ENCODE measurements at regions not wholly inside any gene's neighbourhood (a gene's known extent, or its start where the extent isn't known, plus 50 kb on each side); places are given as distances from the start of the nearest gene placed in this dataset.
"Not testable (repeated sequence)": the region's sequence is repeated elsewhere in the genome, so short reads cannot be mapped to it uniquely, and the experiment has no call there.

DNA sequence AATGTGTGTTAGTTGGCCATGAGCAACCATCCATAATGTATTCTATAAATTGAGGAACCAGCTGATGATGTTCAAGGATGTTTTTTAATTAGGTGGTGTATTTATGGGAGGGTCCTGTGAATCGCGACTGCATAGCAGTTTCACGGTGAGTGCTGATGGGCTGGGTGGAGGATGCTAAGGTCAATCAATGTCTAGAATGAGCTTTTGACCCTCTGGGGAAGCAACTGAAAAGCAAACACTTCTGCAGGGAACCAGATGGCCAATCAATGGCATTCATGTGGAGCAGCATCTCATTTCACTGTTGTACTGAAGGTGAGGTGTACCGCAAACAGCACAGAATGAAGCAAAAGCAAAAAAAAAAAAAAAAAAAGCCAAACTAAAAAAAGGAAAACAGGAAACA lies 676.1 kb upstream of the TMEM132C start:
- no peak for DNase-seq

DNA sequence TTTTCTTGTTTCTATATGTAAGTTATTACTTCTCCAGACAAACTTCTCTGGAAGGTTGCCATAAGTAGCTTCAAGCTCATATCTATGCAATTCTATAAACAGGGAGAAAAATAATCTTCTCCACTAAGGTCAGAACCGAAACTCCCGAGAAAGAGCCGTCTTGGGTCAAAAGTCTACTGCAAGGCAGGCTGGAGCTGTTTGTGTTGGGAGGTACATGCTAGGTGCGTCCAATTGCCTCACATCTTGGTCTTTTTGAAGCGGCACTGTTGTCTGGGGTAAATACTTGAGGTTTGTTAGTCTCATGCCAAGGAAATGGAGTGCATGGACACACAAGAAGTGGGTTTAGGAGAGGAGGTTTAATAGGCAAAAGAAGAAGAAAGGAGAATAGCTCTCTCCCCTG lies 674.7 kb upstream of the TMEM132C start:
- no peak for DNase-seq

DNA sequence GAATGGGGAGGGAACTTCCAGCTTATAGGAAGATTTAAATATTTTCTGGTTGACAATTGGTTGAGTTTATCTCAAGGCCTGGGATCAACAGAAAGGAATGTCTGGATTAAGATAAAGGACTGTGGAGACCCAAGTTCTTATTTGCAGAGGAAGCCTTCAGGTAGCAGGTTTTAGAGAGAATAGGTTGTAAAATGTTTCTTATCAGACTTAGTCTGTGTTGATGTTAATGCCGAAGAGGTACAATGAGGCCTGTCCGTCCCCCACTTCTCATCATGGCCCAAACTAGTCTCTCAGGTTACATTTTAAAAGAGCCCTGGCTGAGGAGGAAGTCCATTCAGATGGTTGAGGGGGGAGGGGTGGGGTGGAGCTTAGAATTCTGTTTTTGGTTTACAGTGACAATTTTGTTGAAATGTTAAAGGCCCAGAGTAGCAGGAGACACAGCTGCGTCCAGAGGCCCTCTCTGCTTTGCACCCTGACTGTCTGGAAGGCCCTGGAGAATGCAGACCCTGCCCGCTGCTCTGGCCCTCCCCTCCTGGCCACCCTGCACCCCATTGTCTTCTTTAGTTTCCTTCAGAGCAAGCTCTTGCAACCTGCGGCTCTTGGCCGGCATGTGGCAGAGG lies 672.5 kb upstream of the TMEM132C start:
- DNase-seq: no peak

DNA sequence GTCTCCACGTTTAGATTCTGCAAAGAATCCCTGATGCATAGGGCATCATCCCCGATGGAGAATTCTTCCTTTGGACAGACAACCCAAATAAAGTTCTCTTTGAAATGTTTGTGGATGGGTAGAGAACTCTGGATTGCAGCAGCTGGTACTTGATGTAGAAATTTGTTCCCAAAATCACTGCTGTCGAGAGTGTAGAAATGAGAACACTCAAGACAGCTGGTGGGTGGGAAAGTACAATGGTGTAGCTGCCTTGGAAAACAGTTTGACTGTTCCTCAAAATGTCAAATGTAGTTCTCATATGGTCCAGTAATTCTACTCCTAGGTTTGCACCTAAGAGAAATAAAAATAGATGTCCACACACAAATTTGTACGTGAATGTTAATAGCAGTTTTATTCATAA lies 671.5 kb upstream of the TMEM132C start:
- DNase-seq: no peak

DNA sequence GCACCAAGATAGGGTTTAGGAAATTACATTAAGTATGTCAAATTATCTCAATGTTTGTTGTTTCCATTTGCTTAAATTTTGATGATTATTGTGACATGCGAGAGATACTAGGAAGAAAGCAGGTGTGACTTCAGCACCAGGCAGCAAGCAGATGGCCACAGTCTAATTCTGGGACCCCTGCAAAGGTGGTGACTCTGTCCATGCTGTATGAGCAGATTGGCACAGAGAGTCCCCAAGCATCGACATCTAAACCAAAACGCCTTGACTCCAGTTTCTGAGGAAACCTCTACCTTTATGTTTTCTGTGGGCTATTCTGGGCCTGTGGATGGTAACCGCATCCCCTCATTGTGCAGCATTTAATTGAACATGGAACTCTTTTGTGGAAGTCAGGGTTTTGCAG lies 670.1 kb upstream of the TMEM132C start:
- DNase-seq: no peak

DNA sequence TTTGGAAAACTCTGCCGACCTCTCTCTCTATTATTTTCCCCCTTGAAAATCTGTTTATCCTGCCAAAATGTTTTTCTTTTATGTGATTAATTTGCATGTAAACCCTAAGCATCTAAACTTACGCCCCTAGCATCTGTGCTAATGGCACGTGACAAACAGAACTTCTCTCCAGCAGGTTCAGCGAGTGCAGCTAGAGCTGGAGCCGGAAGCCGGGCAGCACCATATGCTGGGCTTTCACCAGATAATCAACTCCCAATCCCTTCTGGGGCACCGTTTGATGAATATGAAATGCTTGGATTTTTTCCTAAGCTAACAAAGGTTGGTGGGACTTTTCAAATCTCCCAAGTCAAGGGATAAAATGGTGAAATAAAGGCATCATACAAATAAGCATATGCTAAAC lies 667.5 kb upstream of the TMEM132C start:
- DNase-seq: no peak

DNA sequence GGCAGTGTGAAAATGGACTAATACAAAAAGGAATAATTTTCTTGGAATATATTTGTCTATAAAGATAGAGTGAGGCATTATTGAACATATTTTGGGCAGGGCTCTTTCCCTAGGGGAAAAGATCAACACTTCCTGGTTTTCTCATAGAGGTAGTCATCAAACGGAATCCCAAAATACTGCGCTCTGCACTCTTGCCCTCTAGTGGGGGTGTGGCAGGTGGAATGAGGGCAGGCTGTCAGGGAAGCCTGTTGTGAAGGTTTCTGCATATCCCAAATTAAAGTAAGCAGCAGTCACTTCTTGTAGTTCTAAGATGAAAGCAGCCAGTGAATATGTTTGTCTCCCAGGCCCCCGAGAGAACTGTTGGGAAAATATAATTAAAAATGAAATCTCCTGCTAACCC lies 666.8 kb upstream of the TMEM132C start:
- DNase-seq: no peak

DNA sequence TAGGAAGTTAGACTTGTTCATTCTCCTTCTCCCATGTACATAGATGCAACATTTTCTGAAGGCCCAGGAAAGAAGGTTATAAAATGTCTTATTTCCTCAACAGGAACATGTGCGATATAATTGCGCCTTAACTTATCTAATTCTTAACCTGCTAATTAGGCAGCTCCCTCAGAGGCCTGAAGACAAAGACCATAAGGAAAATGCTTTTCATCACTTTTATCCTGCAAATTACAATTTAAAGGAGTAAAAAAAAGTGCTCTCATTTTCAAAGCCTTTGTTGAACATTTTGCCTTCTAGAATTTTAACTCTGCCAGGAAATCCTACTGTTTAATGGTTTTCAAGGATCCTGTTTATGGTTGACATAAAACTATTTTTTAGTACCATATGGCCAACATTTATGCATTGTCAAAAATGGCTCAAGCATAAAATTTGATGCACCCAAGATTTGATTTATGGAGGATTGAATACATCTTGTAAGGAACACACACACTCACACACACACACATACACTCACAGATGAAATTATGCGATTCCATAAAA lies 660.4 kb upstream of the TMEM132C start:
- no peak for DNase-seq

DNA sequence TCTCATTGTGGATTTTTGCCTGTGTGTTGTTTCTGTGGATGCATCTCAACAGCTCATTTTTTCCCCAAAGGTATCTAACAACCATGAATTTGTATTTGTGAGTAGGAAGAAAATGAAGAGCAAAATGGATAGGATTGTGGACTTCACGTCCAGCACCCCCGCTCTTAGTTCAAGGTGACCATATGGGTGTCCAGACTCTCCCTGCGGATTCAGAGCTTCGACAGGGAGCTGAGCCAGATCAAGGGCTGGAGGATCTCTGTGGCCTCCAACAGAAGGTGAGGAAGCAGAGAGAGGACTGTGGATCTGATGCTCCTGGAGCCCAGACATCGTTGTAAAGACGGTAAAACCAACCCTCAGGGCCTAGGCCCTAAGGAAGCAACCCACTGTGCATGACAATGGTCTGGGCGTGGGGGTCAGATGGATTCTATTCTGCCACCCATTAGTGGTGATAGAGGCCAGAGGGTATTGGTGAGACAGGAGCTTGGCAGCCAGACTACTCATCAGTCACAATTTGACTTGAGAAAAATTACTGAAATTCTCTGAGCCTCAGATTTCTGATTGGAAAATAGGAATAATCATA lies 659.7 kb upstream of the TMEM132C start:
- DNase-seq: no peak

DNA sequence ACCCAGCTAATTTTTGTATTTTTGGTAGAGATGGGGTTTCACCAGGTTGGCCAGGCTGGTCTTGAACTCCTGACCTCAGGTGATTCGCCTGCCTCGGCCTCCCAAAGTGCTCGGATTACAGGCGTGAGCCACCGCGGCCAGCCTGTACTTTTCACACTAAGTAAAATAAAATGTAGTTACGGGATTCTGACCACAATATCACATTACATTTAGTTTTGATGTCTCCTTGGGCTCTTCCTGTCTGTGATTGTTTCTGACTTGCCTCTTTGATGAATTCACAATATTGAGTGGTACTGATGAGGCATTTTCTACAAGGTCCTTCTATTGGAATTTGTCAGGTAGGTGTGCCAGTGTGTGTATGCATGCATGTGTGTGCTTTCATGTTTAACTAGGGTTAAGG lies 658.6 kb upstream of the TMEM132C start:
- not testable (repeated sequence) for DNase-seq

DNA sequence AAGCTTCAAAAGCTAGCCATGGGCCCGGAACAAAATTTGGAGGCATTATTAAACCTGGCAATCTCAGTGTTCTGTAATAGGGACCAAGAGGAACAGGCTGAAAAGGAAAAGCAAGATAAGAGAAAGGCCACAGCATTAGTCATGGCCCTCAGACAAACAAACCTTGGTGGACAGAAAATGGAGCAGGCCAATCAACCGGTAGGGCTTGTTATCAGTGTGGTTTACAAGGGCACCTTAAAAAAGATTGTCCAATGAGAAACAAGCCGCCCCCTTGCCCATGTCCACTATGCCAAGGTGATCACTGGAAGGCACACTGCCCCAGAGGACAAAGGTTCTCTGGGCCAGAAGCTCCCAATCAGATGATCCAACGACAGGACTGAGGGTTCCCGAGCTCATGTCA lies 653.9 kb upstream of the TMEM132C start:
- no peak for DNase-seq

DNA sequence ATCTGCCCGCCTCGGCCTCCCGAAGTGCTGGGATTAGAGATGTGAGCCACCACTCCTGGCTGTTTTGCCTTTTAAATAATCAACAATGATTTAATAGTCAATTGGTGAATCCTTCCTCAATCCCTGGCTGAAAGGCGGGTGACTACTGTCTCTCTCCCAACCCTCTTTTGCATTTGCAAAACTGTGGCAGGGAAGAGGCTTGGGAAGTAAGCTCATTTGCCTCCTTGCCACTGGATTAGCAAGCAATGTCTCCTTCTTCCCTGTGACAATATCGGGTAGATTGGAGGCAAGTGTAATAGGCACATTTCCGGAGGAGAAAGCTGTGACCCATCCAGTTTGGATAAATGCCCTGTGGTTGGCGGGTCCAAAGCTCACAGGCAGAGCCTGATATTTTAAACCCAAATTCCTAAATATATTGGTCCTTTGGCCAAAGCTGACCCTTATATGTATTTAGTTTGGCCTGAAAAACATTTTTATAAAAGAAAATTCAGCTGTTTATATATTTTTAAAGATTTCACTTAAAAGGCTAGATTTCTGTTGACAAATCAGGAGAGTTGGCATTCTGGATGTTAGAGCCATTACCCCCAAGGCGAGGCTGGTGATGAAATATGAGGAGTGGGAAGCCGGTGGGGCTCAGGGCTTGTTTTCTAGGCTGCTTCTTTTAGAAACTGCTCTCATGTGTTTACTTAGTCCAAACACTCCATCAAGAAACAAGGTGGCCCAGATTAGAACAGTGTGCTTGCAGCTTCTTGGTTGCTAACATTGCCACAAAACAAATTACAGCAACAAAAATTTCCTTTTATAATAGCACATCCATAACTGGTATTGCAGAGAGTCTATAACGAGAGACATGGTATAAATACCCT lies 646.9 kb upstream of the TMEM132C start:
- no peak for DNase-seq

DNA sequence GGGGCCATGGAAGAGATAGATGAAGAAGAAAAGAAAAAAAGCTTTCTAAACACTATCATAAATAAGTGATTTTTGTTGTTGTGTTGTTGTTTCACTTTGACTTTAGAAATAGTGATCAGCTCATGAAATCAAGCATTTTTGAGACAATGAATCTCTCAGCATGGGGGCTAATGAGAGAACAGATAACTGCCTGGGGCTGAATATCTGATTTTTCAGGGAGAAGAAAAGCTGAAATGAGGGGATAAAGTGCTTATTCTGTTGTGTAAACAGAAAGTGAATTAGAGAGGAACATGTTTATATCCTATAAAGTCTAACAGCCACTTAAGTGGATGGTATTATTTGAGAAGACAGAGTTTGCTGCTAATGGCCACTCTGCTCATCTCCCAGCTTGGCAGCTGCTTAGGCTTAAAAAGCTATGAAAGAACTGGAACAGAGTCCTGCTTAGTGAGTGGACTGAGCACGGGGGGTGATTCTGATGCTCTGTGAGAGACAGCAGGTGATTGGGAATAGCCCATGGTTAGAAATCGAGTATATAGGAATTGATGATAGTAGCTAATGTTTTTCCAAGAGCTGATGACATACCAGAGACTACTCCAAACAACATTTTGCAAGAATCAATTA lies 646.1 kb upstream of the TMEM132C start:
- no peak for DNase-seq

DNA sequence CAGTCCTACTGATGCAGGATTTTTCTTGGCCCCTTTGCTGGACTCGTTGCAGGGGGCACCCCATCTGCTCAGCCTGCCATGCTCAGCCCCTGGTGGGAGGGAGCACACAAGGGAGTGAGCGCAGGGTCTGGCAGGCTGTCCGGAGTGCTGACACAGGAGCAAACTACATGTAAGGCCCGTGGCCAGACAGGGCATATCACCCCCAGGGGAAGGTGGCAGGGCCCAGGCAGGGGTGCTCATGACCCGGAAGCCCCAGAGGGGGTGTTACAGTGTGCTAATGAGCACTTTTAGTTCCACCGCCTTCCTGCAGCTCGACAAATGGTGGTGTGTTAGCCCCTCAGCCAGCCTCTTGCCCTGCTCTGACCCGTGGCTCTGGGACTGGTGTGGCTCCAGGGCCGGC lies 645.6 kb upstream of the TMEM132C start:
- no peak for DNase-seq

DNA sequence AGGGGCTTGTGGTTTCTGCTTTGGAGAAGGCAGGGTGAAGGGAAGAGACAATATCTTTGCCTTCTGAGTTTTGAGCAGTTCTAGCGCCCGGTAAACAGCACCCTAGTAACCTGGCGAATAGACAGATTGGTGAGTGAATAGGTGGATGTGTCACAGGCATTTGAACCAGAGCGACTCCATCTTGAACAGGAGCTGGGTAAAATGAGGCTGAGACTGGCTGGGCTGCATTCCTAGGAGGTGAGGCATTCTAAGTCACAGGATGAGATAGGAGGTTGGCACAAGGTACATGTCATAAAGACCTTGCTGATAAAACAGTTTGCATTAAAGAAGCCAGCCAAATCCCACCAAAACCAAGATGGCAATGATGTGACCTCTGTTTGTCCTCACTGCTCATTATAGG lies 643.6 kb upstream of the TMEM132C start:
- no peak for DNase-seq

DNA sequence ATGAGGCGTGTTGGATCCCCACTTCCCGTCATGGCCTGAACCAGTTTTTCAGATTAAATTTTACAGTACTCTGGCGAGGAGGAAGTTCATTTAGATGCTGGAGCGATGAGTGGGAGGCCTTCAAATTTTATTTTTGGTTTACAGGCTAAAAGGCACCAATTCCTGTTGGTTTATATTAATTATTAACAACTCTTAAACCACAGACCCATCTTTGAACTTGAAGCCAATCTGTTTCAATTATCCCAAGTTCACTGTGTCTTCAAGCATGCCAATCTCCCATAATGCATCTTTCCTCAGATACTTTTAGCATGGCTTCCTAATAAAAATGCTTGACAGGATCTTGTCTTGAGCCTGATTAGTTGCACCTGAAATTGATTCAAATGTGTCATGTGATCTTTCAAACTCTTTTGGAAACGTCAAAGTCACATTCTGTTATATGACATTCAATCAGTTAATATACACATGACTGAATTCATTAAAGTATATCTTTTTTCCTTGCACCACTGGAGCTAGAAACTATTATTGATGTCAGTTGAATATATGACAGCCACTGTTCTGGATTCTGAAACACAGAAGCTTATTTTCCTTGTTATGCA lies 641.7 kb upstream of the TMEM132C start:
- DNase-seq: no peak

DNA sequence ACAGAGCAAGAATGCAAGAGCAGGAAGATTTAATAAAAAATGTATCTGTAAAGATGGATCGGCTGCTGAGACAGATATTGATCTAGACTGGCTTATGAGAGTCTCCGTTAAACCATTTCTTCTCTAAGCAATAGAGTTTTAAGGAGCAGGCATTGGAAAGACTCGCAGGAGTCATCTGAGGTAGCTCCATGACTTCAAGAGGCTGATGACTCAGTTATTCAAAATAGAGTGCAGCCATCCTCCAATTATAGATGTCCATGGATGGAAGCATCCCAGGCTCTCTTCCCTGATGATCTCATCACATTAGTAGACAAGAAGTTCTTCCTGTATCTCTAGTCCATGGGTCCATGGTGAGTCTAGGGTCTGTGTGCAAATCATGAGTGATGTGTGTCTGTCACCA lies 638.3 kb upstream of the TMEM132C start:
- DNase-seq: no peak

DNA sequence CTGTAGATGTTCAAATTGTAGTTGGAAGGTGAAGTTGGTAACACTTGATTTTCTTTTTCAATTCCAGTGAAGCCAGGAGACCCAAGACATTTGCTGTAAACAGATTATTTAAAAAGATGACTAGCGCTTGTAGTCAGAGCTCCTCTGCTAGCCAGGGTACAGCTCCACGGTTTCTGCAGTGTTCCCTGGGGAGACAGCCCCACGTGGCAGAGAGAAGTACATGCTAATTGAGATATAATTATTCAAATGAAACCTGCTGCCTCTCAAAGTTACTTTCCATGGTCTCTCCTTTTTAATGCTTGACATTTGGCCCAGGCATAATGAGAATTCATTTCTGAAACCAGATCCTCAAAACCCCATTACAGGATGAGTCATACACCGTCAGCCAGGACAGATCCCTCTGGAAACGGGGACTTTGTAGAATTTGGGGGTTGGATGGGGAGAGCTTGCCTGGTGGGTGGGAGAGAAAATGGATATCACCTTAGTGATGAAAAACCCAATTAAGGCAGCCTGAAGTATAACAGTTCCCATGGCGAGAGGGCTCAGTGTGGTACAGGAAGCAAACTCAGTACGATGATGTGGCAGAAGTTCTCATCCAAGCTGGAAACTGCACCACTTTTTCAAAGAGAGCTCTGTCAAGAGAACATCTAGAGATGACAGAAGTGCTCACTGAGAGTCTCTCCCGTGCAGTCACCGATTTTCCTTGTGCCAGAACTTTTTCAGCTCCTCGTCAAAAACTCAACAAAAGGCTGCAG lies 637.7 kb upstream of the TMEM132C start:
- no peak for DNase-seq

DNA sequence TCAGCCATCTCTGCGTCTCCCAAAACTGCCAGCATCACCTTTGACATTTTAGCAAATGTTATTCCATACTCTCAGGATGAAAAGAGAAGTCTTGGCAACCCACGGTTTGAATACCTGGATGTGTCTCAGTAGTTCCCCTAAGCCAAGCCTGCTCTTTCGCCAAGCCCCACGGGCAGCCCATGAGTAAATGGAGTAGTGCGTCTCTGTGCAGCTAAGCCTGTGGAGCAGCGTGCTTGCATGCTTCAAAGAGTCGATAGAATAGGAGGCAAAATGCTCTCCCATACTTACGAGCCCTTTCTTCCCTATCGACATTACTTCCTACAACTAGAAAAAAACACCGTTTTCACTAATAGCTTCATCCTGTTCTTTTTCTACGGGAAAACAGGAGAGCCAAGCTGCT lies 634.5 kb upstream of the TMEM132C start:
- DNase-seq: no peak

DNA sequence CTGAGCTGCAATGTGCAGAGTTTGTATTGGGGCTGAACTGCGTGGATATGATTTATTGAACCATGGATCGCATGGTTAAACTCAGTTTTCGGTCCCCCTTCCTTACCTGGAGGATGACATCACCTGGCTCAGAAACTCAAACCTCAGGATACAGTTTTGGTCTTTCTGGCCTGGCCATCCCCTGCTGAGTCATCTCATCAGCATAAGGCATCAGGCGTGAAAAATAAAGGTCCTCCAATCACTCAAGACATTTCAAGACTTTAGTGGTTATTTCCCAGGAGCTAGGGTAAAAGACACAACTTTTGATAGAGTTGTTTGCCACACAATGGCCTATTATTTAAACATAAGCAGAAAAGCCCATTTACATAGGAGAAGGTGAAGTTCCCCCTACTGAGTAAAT lies 631.1 kb upstream of the TMEM132C start:
- DNase-seq: no peak

DNA sequence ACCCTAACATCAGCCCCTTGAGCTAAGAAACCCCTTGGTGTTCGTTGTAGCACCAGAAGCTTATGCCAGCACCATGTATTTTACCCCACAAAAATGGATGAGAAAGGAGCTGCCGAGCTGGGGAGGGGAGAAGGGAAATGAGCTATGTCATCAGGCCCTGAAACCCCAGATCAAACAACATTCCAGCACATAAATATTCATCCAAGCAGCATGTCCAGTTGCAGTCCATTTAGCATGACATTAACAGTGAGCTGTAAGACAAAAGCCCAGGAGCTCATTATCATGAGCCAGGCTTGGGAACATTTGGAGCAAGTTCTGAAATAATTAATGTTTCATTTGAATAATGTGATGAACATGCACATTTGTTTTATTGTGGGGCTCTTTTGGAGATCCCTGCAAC lies 630.1 kb upstream of the TMEM132C start:
- no peak for DNase-seq

DNA sequence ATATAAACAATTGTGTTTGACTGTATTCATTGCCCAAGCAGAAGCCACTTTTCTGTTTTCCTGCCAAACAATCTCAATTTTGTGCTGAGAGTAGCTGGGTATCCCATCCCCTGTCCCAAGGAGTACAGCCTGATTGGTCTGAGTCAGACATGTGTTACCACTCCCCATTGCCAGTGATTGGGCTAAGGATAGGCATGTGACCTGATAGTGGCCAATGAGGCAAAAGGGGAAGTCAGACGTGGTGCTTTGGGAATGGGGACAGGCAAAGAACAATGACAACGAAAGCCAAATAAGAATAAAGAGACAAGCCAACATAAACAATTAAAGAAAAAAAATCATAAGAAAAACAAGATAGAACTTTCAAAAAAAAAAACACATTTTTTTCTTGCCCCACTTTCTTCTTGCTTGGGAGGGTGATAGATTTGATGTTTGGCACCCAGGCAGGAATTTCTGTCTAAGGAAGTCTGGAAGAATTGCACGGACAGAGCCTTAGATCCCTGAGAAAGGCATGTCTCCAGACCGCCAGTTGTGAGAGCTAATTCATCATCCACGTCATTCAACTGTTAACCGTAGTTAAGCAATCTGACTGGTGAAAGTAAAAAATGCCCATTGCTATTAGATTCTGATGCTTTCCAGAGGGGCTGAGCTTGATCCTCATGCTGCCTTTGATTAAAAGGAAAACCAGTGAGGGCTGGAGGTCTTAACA lies 626.6 kb upstream of the TMEM132C start:
- no peak for DNase-seq
